ENCODE measurements at regions not wholly inside any gene's neighbourhood (a gene's known extent, or its start where the extent isn't known, plus 50 kb on each side); places are given as distances from the start of the nearest gene placed in this dataset.
"Not testable (repeated sequence)": the region's sequence is repeated elsewhere in the genome, so short reads cannot be mapped to it uniquely, and the experiment has no call there.

DNA sequence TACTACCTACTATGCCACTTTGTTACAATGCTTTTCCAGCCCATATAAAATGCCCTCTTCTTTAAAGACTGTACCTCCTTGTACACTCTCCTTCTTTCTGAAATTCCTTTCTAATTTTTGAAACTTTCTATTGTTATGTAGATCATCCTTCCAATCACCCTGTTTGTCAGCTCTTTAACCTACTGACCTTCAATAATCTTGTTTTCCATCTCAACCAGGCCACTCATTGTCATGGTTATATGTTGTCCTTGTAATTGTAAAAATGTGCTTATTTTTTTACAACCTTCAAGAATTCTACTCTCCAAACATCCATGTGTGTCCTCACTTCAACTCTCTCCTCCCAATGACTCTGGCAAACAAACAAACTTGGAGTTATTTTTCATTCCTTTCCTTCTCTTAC is 1172.6 kb upstream of the CELF2 start:
- DNase-seq (ENCODE audit: insufficient read length) = no peak
- TF ChIP-seq POLR2AphosphoS5 (IDR thresholded peaks at IDR 0.05; ENCODE audit: low read depth, low read length) = no peak
- TF ChIP-seq POLR2A (IDR thresholded peaks at IDR 0.05; ENCODE audit: low read depth, low read length) = no peak
- TF ChIP-seq TAF1 (IDR thresholded peaks at IDR 0.05; ENCODE audit: borderline replicate concordance, low read depth, low read length) = no peak
- no peak for FAIRE-seq

GRCh38 chr10:9848278-9848677 is 1169.4 kb upstream of the CELF2 start:
- no peak for FAIRE-seq
- no peak for TF ChIP-seq POLR2AphosphoS5 (IDR thresholded peaks at IDR 0.05; ENCODE audit: low read depth, low read length)
- TF ChIP-seq POLR2A (IDR thresholded peaks at IDR 0.05; ENCODE audit: low read depth, low read length) = no peak
- no peak for DNase-seq (ENCODE audit: insufficient read length)

GRCh38 chr10:9848981-9849380 is 1168.7 kb upstream of the CELF2 start:
- FAIRE-seq (no peak), DNase-seq (ENCODE audit: insufficient read length) (no peak)
- TF ChIP-seq POLR2AphosphoS5 (IDR thresholded peaks at IDR 0.05; ENCODE audit: low read depth, low read length) = no peak
- TF ChIP-seq POLR2A (IDR thresholded peaks at IDR 0.05; ENCODE audit: low read depth, low read length) = no peak
- TF ChIP-seq TAF1 (IDR thresholded peaks at IDR 0.05; ENCODE audit: borderline replicate concordance, low read depth, low read length) = no peak

DNA sequence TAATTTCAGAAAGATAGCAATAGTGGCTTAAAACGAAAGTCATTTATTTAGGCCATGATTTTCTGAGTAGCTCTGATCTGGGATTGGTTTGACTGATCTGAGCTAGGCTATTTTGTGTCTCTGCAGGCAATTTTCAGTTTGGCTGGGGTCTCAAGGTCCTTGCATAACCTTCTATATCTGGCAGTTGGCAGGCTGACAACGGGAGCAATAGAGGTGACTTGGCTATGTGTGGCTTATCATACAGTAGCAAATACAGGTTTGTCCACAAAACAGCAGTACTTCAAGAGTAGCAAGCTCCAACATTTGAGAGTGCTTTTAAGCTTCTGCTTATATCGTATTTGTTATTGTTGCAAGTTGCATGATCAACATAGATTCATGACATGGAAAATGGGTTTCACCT is 1167.3 kb upstream of the CELF2 start:
- TF ChIP-seq POLR2AphosphoS5 (IDR thresholded peaks at IDR 0.05; ENCODE audit: low read depth, low read length) = no peak
- FAIRE-seq (no peak), DNase-seq (ENCODE audit: insufficient read length) (no peak)

DNA sequence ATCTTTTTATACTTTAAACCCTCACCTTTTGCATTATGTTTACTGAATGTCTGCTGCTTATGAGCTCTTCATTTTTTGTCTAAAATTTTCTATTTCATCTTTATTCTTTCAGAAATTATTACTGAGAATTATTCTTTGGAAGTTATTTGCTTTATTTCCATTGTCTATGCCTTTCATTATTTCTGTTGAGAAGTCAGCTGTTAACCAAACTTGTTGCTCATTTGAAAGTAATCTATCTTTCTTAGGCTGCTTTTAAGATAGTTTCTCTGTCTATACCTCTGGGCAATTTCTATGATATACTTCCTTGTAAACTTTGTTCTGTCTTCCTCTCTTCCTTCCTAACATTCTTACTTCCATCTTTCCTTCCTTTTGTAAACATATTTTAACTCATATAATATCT is 1165.9 kb upstream of the CELF2 start:
- FAIRE-seq = no peak
- DNase-seq (ENCODE audit: insufficient read length) = no peak
- no peak for TF ChIP-seq POLR2AphosphoS5 (IDR thresholded peaks at IDR 0.05; ENCODE audit: low read depth, low read length)
- TF ChIP-seq TAF1 (IDR thresholded peaks at IDR 0.05; ENCODE audit: borderline replicate concordance, low read depth, low read length) = no peak
- TF ChIP-seq POLR2A (IDR thresholded peaks at IDR 0.05; ENCODE audit: low read depth, low read length) = no peak

- TF ChIP-seq POLR2A (IDR thresholded peaks at IDR 0.05; ENCODE audit: low read depth, low read length) (no peak), TAF1 (IDR thresholded peaks at IDR 0.05; ENCODE audit: borderline replicate concordance, low read depth, low read length) (no peak), POLR2AphosphoS5 (IDR thresholded peaks at IDR 0.05; ENCODE audit: low read depth, low read length) (no peak)
- no peak for DNase-seq (ENCODE audit: insufficient read length)
- FAIRE-seq = no peak
Measured at GRCh38 chr10:9853405-9854355, 1164.0 kb upstream of the CELF2 start.

DNA sequence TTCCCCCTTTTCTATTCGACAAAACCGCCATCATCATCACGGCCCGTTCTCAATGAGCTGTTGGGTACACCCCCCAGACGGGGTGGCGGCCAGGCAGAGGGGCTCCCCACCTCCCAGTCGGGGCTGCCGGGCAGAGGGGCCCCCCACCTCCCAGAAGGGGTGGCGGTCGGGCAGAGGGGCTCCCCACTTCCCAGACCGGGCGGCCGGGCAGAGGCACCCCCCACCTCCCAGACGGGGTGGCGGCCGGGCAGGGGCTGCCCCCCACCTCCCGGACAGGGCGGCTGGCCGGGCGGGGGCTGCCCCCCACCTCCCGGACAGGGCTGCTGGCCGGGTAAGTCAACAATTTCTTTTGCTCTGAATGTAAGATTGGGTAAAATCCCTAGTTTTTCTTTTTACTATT is 1162.2 kb upstream of the CELF2 start:
- DNase-seq (ENCODE audit: insufficient read length); FAIRE-seq: not testable (repeated sequence)

DNA sequence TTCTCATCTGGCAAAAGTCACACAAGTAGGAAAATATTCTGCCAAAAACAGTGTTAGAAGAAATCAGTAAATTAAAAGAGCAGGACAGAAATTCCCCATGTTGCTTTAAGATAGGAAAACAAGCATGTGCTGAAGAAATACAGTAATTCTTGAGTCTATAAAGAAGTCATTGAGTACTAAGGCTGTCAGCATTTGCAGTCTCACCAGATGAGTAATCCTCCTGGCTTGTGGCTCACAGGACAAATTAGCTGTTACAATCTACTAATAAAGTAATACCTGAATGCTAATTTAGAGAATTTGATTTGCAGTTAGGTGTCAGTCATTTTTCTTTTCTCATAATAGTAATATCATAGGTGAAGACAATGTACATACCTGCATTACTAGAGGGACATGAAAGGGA is 1158.9 kb upstream of the CELF2 start:
- DNase-seq (ENCODE audit: insufficient read length) (no peak), FAIRE-seq (no peak)
- TF ChIP-seq POLR2A (IDR thresholded peaks at IDR 0.05; ENCODE audit: low read depth, low read length) (no peak), POLR2AphosphoS5 (IDR thresholded peaks at IDR 0.05; ENCODE audit: low read depth, low read length) (no peak), TAF1 (IDR thresholded peaks at IDR 0.05; ENCODE audit: borderline replicate concordance, low read depth, low read length) (no peak)

DNA sequence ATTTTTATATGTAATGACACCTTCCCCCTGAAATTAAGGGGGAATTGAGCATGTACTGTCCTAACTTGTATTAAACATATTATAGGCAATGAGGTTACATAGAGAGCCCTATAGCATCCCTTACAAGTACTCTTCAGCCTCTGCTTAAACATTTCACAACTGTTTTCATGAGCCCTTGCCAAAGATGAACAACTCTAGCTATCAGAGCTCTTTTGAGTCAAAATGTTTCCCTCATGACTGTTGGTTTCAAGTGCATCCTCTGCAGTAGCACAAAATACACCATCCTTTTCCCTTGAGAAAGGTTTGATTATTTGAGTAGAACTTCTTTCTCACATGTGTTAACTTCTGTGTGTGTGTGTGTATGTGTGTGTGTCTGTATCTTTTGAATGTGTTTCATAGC is 1157.6 kb upstream of the CELF2 start:
- no peak for TF ChIP-seq POLR2A (IDR thresholded peaks at IDR 0.05; ENCODE audit: low read depth, low read length)
- no peak for TF ChIP-seq TAF1 (IDR thresholded peaks at IDR 0.05; ENCODE audit: borderline replicate concordance, low read depth, low read length)
- no peak for TF ChIP-seq POLR2AphosphoS5 (IDR thresholded peaks at IDR 0.05; ENCODE audit: low read depth, low read length)
- DNase-seq (ENCODE audit: insufficient read length) (no peak), FAIRE-seq (no peak)

- FAIRE-seq (no peak), DNase-seq (ENCODE audit: insufficient read length) (no peak)
- no peak for TF ChIP-seq POLR2A (IDR thresholded peaks at IDR 0.05; ENCODE audit: low read depth, low read length)
Measured at GRCh38 chr10:9863559-9864121, 1154.0 kb upstream of the CELF2 start.

- TF ChIP-seq POLR2A (IDR thresholded peaks at IDR 0.05; ENCODE audit: low read depth, low read length) (no peak), POLR2AphosphoS5 (IDR thresholded peaks at IDR 0.05; ENCODE audit: low read depth, low read length) (no peak), TAF1 (IDR thresholded peaks at IDR 0.05; ENCODE audit: borderline replicate concordance, low read depth, low read length) (no peak)
- no peak for FAIRE-seq
- DNase-seq (ENCODE audit: insufficient read length) = no peak
Measured at GRCh38 chr10:9868499-9868898, 1149.2 kb upstream of the CELF2 start.

DNA sequence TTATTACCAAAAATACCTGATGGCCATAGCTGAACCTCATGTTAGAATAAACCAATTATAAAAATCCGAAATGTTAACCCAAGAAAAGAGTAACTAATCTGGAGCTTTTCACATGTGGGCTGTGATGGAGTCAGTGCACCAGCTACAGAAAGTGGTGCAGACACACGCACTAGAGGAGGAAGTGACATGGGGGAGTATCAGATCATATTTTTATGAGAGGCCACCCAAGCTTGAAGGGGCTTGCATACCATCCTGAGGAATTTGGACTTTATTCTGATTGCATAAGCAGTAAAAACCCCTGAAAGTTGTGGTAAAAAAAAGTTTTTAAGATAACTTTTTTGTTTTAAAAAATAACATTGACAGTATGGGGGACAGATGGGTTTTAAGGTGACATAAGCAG is 1148.5 kb upstream of the CELF2 start:
- FAIRE-seq (no peak), DNase-seq (ENCODE audit: insufficient read length) (no peak)
- TF ChIP-seq POLR2AphosphoS5 (IDR thresholded peaks at IDR 0.05; ENCODE audit: low read depth, low read length) = no peak
- no peak for TF ChIP-seq POLR2A (IDR thresholded peaks at IDR 0.05; ENCODE audit: low read depth, low read length)
- no peak for TF ChIP-seq TAF1 (IDR thresholded peaks at IDR 0.05; ENCODE audit: borderline replicate concordance, low read depth, low read length)
